ENCODE measurements at regions not wholly inside any gene's neighbourhood (a gene's known extent, or its start where the extent isn't known, plus 50 kb on each side); places are given as distances from the start of the nearest gene placed in this dataset.

- TF ChIP-seq ATF3 (IDR thresholded peaks at IDR 0.05; ENCODE audit: insufficient read depth, low read depth, low read length), result no peak
- no peak for TF ChIP-seq EGR1 (IDR thresholded peaks at IDR 0.05; ENCODE audit: borderline replicate concordance, low read depth, low read length)
- no peak for TF ChIP-seq RNF2 (IDR thresholded peaks at IDR 0.05; ENCODE audit: borderline replicate concordance, low read depth, low read length, missing control alignments, poor library complexity, severe bottlenecking)
- TF ChIP-seq CHD7 (IDR thresholded peaks at IDR 0.05; ENCODE audit: insufficient replicate concordance, low read length), result no peak
- TF ChIP-seq EZH2 (IDR thresholded peaks at IDR 0.05; ENCODE audit: low read depth, low read length, severe bottlenecking), result no peak
Observed at GRCh38 chr1:67586596-67586995, 98.4 kb upstream of the GADD45A start (continued).

All from H1 (cell line).